HEK293 (cell line): ENCODE measurements at regions not wholly inside any gene's neighbourhood (a gene's known extent, or its start where the extent isn't known, plus 50 kb on each side); places are given as distances from the start of the nearest gene placed in this dataset.

Source experiments
- CTCF ChIA-PET: fragments of 350-600 bp; formaldehyde crosslinking; extraction: SDS; loops from one replicate; lab custom pipeline; 2021; ENCODE audit warnings: antibody characterized with exemption; lab: Yijun Ruan, JAX
- POLR2A ChIA-PET: fragments of 300-600 bp; formaldehyde crosslinking; extraction: SDS; loops from one replicate; lab custom pipeline; 2020; ENCODE audit warnings: antibody characterized with exemption, inconsistent platforms; lab: Yijun Ruan, JAX
- H3K27ac ChIP-seq: fragments of 200-500 bp; sonication (Bioruptor generic); 2 replicates; pipeline ENCODE4 v1.5.1; 2014; ENCODE audit warnings: low read depth, low read length, control low read depth, inconsistent platforms; ENCODE audit errors: extremely low read depth
- H3K36me3 ChIP-seq, 2 experiments: fragments of 200-500 bp in 1 of 2; sonication (Bioruptor generic) in 1 of 2; 1 replicate in 1 of 2; 2 replicates in 1 of 2; pipeline ENCODE4 v1.5.1; 2014 to 2017; ENCODE audit warnings: inconsistent platforms in 2 of 2, low read length in 2 of 2; ENCODE audit not compliant: control insufficient read depth in 2 of 2, insufficient read depth in 1 of 2
- H3K4me1 ChIP-seq: fragments of 200-500 bp; sonication (Bioruptor generic); 2 replicates; pipeline ENCODE4 v1.5.1; 2014; ENCODE audit warnings: mild to moderate bottlenecking, low read length, inconsistent platforms; ENCODE audit not compliant: control insufficient read depth, insufficient read depth
- H3K4me3 ChIP-seq: 2 replicates; pipeline ENCODE4 v1.5.1; 2011; ENCODE audit warnings: low read depth, mild to moderate bottlenecking, control low read depth, low read length, moderate library complexity
- H3K9me3 ChIP-seq: fragments of 200-500 bp; sonication (Bioruptor generic); 2 replicates; pipeline ENCODE4 v1.5.1; 2014; ENCODE audit warnings: low read depth, low read length, inconsistent platforms; ENCODE audit not compliant: control insufficient read depth, insufficient read depth
- HOXA7 ChIP-seq: sonication (generic); formaldehyde crosslinking; IDR thresholded peaks from 2 replicates; pipeline ENCODE4 v1.8.1; 2022; ENCODE audit warnings: missing genetic modification reagents, borderline replicate concordance
- TRIM28 ChIP-seq: IDR thresholded peaks from 2 replicates; pipeline ENCODE4 v1.6.1; 2011; ENCODE audit warnings: low read length, control low read depth, borderline replicate concordance
- ZBTB10 ChIP-seq: fragments of 450-650 bp; formaldehyde crosslinking; IDR thresholded peaks from 2 replicates; pipeline ENCODE4 v1.5.1; 2016; ENCODE audit warnings: missing biosample characterization, missing genetic modification characterization
- ZBTB44 ChIP-seq: fragments of 450-650 bp; IDR thresholded peaks from 2 replicates; pipeline ENCODE4 v1.5.1; 2018; ENCODE audit warnings: missing biosample characterization, mild to moderate bottlenecking, missing genetic modification characterization
- ZBTB49 ChIP-seq: fragments of 450-650 bp; formaldehyde crosslinking; IDR thresholded peaks from 2 replicates; pipeline ENCODE4 v1.5.1; 2016; ENCODE audit warnings: missing biosample characterization, missing genetic modification characterization, low read depth
- ZFP69B ChIP-seq: fragments of 450-650 bp; formaldehyde crosslinking; IDR thresholded peaks from 2 replicates; pipeline ENCODE4 v1.5.1; 2016; ENCODE audit warnings: missing biosample characterization, missing genetic modification characterization
- ZIC2 ChIP-seq: fragments of 450-650 bp; formaldehyde crosslinking; IDR thresholded peaks from 2 replicates; pipeline ENCODE4 v1.5.1; 2016; ENCODE audit warnings: missing biosample characterization, missing genetic modification characterization
- ZNF112 ChIP-seq: fragments of 450-650 bp; formaldehyde crosslinking; IDR thresholded peaks from 2 replicates; pipeline ENCODE4 v1.5.0; 2017; ENCODE audit warnings: missing biosample characterization, missing genetic modification characterization
- ZNF157 ChIP-seq: fragments of 450-650 bp; formaldehyde crosslinking; IDR thresholded peaks from 2 replicates; pipeline ENCODE4 v1.5.1; 2016; ENCODE audit warnings: missing biosample characterization, missing genetic modification characterization
- ZNF214 ChIP-seq: fragments of 450-650 bp; formaldehyde crosslinking; IDR thresholded peaks from 2 replicates; pipeline ENCODE4 v1.5.1; 2017; ENCODE audit warnings: missing biosample characterization, mild to moderate bottlenecking, missing genetic modification characterization, borderline replicate concordance
- ZNF221 ChIP-seq: fragments of 450-650 bp; formaldehyde crosslinking; IDR thresholded peaks from 2 replicates; pipeline ENCODE4 v1.5.1; 2017; ENCODE audit warnings: missing biosample characterization, missing genetic modification characterization, borderline replicate concordance
- ZNF274 ChIP-seq, 2 experiments: fragments of 200-500 bp in 1 of 2; fragments of 450-650 bp in 1 of 2; sonication (Bioruptor generic) in 1 of 2; formaldehyde crosslinking in 1 of 2; IDR thresholded peaks; 2 replicates each; pipeline versions ENCODE4 v1.5.1 to v1.6.1; 2014 to 2016; ENCODE audit warnings: borderline replicate concordance in 1 of 2, inconsistent platforms in 1 of 2, low read length in 1 of 2, missing biosample characterization in 1 of 2, missing genetic modification characterization in 1 of 2
- ZNF280D ChIP-seq: fragments of 450-650 bp; formaldehyde crosslinking; IDR thresholded peaks from 2 replicates; pipeline ENCODE4 v1.5.1; 2016; ENCODE audit warnings: missing biosample characterization, missing genetic modification characterization
- ZNF302 ChIP-seq: fragments of 450-650 bp; formaldehyde crosslinking; IDR thresholded peaks from 2 replicates; pipeline ENCODE4 v1.5.1; 2016; ENCODE audit warnings: missing biosample characterization, missing genetic modification characterization, low read depth
- ZNF335 ChIP-seq: fragments of 450-650 bp; formaldehyde crosslinking; conservative IDR thresholded peaks from 2 replicates; pipeline ENCODE4 v1.5.1; 2016; ENCODE audit warnings: missing biosample characterization, missing genetic modification characterization
- ZNF530 ChIP-seq: fragments of 450-650 bp; formaldehyde crosslinking; IDR thresholded peaks from 2 replicates; pipeline ENCODE4 v1.5.1; 2016; ENCODE audit warnings: low read depth, missing biosample characterization, missing genetic modification characterization
- ZNF561 ChIP-seq: fragments of 450-650 bp; IDR thresholded peaks from 2 replicates; pipeline ENCODE4 v1.5.1; 2018; ENCODE audit warnings: missing biosample characterization, missing genetic modification characterization, borderline replicate concordance
- ZNF585B ChIP-seq: fragments of 450-650 bp; formaldehyde crosslinking; IDR thresholded peaks from 2 replicates; pipeline ENCODE4 v1.5.1; 2016; ENCODE audit warnings: missing biosample characterization, missing genetic modification characterization
- ZNF624 ChIP-seq: fragments of 450-650 bp; formaldehyde crosslinking; IDR thresholded peaks from 2 replicates; pipeline ENCODE4 v1.5.1; 2017; ENCODE audit warnings: missing biosample characterization, missing genetic modification characterization
- ZNF677 ChIP-seq: fragments of 450-650 bp; IDR thresholded peaks from 2 replicates; pipeline ENCODE4 v1.5.0; 2018; ENCODE audit warnings: missing biosample characterization, mild to moderate bottlenecking, missing genetic modification characterization, moderate library complexity
- ZNF76 ChIP-seq: fragments of 450-650 bp; formaldehyde crosslinking; IDR thresholded peaks from 2 replicates; pipeline ENCODE4; 2016; ENCODE audit warnings: low read depth, missing biosample characterization, missing genetic modification characterization, borderline replicate concordance
- ZXDB ChIP-seq: fragments of 450-650 bp; formaldehyde crosslinking; IDR thresholded peaks from 2 replicates; pipeline ENCODE4 v1.5.1; 2016; ENCODE audit warnings: missing biosample characterization, missing genetic modification characterization

GRCh38 chr5:17330386-17330785, 113.0 kb downstream of the BASP1 start (continued):
- TF ChIP-seq ZBTB49 (tag by site-specific recombination) (no peak), ZXDB (tag by site-specific recombination) (no peak)

- Histone ChIP-seq H3K27ac (no peak overlapping the region), H3K4me1 (peaks cover 10% of the 10 kb centered on the region), H3K4me3 (no peak overlapping the region)
- CTCF ChIA-PET = no interaction called here
- TF ChIP-seq HOXA7 (CRISPR knock-in tag) = no peak
- TF ChIP-seq ZNF561 (tag by site-specific recombination) = no peak
- no peak for TF ChIP-seq ZNF280D (tag by site-specific recombination)
- TF ChIP-seq ZNF530 (tag by site-specific recombination) = no peak
- TF ChIP-seq, all 188 proteins: peak for 0
- Histone ChIP-seq H3K36me3 (no peaks in the 10 kb centered on the region), H3K9me3 (no peaks in the 10 kb centered on the region; the same call in 1 of the 2 replicates)
- POLR2A ChIA-PET = no interaction called here
These were observed 114.2 kb downstream of the BASP1 start for GRCh38 chr5:17331651-17332050.

GRCh38 chr5:17333755-17334154, 116.3 kb downstream of the BASP1 start:
- Histone ChIP-seq H3K4me3 (no peak overlapping the region), H3K9me3 (peaks cover 2% of the 10 kb centered on the region), H3K36me3 (no peaks in the 10 kb centered on the region), H3K4me1 (peaks cover 3% of the 10 kb centered on the region; the same call in 1 of the 2 replicates), H3K27ac (no peak overlapping the region)
- POLR2A ChIA-PET = no interaction called here
- CTCF ChIA-PET = interaction anchor here (0.8 kb wide), 1 partner anchor 9 kb away, joined by 3 read pairs; no protein-coding TSS in a partner anchor
- TF ChIP-seq ZNF157 (tag by site-specific recombination) = no peak
- TF ChIP-seq ZNF335 = no peak
- no peak for TF ChIP-seq ZIC2 (tag by site-specific recombination)
- no peak for TF ChIP-seq ZBTB44 (tag by site-specific recombination)
- no peak for TF ChIP-seq ZBTB10 (tag by site-specific recombination)
- TF ChIP-seq ZNF585B (tag by site-specific recombination) = no peak
- no peak for TF ChIP-seq ZNF677 (tag by site-specific recombination)
- TF ChIP-seq HOXA7 (CRISPR knock-in tag) = no peak
- no peak for TF ChIP-seq ZNF112 (tag by site-specific recombination)
- no peak for TF ChIP-seq ZNF274 (IDR thresholded peaks at IDR 0.05; ENCODE audit: low read length)
- no peak for TF ChIP-seq ZNF274 (tag by site-specific recombination; IDR thresholded peaks at IDR 0.05; ENCODE audit: borderline replicate concordance)
- TF ChIP-seq ZNF76 (tag by site-specific recombination) = no peak
- TF ChIP-seq TRIM28 = no peak
- TF ChIP-seq ZNF624 (tag by site-specific recombination) = no peak
- no peak for TF ChIP-seq ZNF221
- no peak for TF ChIP-seq ZNF214
- TF ChIP-seq ZFP69B (tag by site-specific recombination) = no peak
- no peak for TF ChIP-seq ZNF302 (tag by site-specific recombination)
